Left colon (tissue), 2 donors: ENCODE measurements at regions not wholly inside any gene's neighbourhood (a gene's known extent, or its start where the extent isn't known, plus 50 kb on each side); places are given as distances from the start of the nearest gene placed in this dataset.
A peak's percentile ranks its signal among the peaks of the same experiment; 100 is the strongest.

ENCODE experiments used
- ATAC-seq: fragments of 200-7000 bp; cut with Tn5 transposase; one replicate; pipeline ENCODE4 v1.9.1; 2020; ENCODE audit warnings: mild to moderate bottlenecking, moderate library complexity
- DNase-seq, 2 donors: peaks; one replicate each; pipeline ENCODE4 v3.0.0-alpha.2; 2020
- intact Hi-C, 2 donors: fragments of 100-400 bp; cut with DNase I in 1 of 2; cut with micrococcal nuclease in 1 of 2; formaldehyde crosslinking; loops; one replicate each; pipeline versions ENCODE4 v1.11.2 to v1.14.0; 2022; cut with DNase I, micrococcal nuclease
- donor health status: DM: no; HTN: no; CAD: no.
- donor health status: DM: yes; HTN: yes; CAD: no.

DNA sequence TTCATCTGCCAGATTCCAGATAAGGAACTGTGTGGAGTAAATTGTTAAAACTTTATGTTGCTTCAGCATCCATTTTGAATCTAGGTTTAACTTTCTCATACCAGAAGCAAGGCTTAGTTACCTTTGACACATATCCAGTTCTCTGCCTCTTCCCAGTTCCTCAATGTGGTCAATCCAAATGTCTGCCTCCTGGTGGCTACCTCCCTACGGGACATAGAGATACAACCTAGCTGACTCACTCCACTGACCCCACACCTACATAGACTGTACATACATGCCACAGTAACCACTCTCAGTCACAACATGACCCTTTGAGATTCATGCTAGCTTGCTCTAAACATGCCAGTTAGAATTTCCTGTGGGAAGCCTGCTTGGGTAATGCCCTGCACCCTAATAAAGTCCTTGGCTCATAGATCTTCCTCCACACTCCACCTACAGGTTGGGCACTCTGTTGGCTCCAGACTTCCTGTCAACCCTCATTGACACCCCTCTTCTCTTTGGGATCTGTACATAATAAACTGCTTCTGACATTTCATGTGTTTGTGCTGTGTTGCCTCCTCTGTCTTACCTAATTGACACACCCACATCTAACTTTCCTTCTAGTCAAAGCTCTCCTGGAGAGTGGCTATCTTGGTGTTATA is 278.1 kb downstream of the HTR7 start:
- intact Hi-C loops: no loop called here
- no peak for DNase-seq
- ATAC-seq: no peak

DNA sequence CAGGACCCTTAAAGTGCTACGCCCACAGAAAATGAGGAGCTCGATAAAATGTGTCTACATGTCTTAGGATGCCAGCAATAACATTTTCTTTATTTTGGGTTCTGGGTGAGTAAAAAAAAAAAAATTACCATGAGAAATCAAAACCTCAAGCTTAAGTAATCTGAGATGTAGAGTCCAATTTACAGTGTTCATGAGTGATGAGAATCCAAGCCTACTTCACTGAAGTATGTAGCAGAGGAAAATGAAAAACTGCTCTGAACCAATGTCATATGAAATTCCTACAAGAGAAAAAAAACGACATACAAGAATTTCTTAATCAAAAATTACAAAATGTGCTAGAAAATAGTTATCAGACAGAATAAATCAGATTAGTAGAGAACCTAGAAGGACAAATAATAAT is 274.4 kb downstream of the HTR7 start:
- no peak for DNase-seq
- no peak for ATAC-seq
- intact Hi-C loops: no loop called here

DNA sequence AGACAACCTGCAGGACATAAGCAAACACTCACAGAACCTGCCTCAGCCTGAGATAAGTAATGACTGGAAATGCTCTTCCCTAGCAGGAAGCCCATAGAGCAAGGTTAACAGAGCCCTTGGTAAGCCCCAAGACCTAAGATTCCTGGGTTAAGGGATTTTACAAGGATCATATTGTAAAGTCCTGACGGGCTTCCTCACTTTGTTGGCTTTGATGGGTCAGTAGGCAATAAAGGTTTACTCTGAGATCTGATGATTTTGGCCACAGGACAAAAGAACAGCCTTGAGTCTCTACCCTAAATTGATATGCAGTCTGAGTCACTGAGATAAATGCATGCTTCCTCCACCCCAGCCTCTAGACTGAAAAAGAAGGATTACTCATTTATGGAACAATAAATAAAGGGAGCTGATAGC is 270.8 kb downstream of the HTR7 start:
- DNase-seq: no peak
- no peak for ATAC-seq
- intact Hi-C loops: no loop called here

GRCh38 chr10:90587561-90587960 is 270.3 kb downstream of the HTR7 start:
- DNase-seq (no peak), ATAC-seq (no peak)
- intact Hi-C loops: no loop called here

GRCh38 chr10:90588222-90588621 is 269.6 kb downstream of the HTR7 start:
- intact Hi-C loops: no loop called here
- DNase-seq (no peak), ATAC-seq (no peak)

- ATAC-seq (no peak), DNase-seq (no peak)
- intact Hi-C loops: no loop called here
These were observed 268.0 kb downstream of the HTR7 start for GRCh38 chr10:90589825-90590224.

DNA sequence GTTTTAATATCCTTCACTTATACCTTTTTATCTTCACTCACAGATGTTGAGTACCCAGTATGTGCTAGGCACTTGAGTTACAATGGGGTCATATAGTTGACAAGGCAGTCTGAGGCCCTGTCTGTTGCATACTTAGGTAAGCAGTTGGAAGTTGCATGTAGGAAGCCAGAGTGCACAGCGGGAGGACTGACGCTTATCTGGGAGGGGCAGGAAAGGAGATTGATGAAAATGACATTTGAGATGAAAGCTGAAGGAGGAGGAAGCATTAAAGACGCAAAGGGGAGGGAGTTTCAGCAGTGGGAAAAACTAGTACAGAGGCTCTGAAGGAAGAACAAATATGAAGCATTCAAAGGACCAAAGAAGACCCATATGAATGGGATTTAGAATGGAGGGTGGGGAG is 266.2 kb downstream of the HTR7 start:
- intact Hi-C loops: no loop called here
- ATAC-seq (no peak), DNase-seq (no peak)

DNA sequence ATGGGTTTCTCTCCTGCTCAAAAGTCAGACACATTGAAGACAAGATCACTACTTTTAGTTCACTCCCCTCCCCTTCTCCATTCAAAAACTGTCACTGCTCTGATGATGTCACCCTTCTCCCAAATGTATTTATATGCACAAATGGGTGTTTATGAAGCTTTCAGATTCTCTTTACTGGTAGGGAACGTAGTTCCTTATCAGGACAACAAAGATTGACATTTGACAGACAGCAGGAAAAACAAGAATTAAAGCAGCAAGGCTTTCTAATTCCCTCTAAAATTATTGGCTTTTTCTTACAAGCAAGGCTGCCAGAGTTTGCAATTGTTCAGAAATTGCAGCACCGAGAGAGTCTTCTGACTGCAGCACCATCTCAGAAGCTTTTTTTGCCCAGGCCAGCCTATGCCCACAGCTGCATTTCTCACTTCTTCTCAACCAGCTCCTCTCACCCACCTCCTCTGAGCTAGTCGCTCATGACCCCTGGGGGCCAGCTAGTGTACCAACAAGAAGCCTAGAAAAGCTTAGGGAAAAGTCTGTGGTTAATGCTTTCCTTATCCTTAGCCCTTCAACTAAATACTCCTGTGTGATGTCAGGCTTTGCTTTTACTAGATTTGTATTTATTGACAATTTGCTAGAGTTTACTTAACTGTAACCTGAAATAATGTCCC is 265.1 kb downstream of the HTR7 start:
- intact Hi-C loops: no loop called here
- peak; percentile 11 to 26 for DNase-seq
- ATAC-seq: no peak

DNA sequence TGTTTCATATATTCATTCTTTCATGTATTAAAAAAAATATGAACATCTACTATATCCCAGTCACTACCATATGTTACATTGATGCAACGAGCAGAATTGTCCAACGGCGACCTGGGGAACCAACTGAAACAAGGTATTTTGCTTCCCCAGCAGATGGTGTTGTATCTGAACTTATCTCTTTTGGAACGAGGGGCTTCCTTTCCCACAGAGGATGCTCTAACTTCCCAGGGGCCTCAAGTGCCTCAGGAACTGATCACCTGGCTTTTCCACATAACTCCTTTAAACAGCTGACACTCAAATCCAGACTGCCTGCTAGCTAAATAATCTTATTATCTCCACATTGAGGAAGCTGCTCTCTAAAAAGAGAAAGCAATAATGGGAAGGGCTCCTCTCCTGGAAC is 259.3 kb downstream of the HTR7 start:
- DNase-seq (no peak), ATAC-seq (no peak)
- intact Hi-C loops: no loop called here

DNA sequence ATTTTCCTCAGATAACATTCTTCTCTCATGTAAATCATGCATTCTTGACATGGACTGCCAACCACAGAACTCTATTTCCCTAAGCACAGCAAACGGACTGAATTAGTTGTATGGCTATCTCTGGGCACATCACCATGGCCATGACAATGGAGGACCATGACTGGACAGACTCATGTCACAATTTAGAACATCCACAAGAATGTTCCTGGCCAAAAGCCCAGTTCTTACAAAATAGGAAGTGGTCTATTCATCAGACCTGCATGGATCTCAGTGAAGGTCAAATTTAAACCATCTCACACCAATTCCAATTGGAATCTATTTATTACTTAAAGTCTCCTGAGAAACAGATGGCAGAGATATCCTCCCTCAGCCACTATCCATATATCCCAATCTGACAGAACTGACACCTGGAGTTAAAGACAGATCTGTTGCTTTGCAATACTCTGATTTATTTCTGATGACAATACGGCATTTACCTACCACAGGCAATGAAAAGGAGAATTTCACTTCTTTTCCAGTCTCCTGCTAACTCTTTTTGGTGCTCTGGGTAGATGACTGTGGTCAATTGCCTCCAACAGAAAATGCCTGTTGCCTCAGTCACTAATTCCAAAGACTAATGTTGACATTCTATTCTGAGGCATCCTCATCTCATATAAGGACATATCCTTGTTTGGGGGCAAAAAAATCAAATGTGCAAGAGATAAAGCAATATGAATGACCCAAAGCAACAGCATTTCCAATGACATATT is 254.8 kb downstream of the HTR7 start:
- DNase-seq (no peak), ATAC-seq (no peak)
- intact Hi-C loops: no loop called here

DNA sequence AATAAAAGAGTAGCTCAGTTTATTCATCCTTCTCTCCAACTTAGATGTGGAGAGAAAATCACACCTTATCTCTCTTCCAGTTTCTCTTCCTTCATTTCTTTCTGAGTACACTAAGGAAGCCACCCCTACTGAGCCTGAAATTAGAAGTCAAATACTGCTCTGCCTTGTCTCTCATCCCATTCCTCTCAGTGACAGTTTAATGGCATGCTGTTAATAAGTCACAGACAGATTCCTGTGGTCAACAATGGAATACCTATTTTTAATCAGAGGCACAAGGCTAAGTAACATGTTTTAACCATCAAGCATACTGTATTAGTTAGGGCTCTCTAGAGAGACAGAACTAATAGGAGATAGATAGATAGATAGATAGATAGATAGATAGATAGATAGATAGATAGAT is 253.2 kb downstream of the HTR7 start:
- ATAC-seq: no peak
- DNase-seq: no peak
- intact Hi-C loops: no loop called here

GRCh38 chr10:90605506-90605905 is 252.3 kb downstream of the HTR7 start:
- DNase-seq (no peak), ATAC-seq (no peak)
- intact Hi-C loops: no loop called here

GRCh38 chr10:90612276-90612675 is 245.6 kb downstream of the HTR7 start:
- intact Hi-C loops: no loop called here
- ATAC-seq: no peak
- no peak for DNase-seq

DNA sequence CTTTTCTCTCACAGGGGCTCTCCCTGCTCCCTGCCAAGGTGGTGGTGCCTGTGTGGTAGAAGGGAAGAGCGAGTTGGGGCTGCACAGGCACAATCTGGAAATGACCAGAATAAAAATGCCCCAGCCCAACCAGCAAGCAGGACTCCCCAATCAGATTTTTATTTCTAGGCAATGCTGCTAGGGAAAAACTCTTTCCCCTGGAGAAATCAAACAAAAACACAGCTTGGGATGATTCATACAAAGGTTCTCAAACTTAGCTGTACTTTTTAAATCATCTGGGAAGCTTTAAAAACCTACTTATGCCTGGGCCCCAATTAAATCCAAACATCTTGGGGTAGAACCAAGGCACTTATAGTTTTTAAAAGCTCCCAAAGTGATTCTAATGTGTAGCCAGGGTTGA is 243.2 kb downstream of the HTR7 start:
- intact Hi-C loops: no loop called here
- ATAC-seq (no peak), DNase-seq (no peak)

GRCh38 chr10:90621577-90621976 is 236.3 kb downstream of the HTR7 start:
- no peak for DNase-seq
- ATAC-seq: no peak
- intact Hi-C loops: no loop called here

DNA sequence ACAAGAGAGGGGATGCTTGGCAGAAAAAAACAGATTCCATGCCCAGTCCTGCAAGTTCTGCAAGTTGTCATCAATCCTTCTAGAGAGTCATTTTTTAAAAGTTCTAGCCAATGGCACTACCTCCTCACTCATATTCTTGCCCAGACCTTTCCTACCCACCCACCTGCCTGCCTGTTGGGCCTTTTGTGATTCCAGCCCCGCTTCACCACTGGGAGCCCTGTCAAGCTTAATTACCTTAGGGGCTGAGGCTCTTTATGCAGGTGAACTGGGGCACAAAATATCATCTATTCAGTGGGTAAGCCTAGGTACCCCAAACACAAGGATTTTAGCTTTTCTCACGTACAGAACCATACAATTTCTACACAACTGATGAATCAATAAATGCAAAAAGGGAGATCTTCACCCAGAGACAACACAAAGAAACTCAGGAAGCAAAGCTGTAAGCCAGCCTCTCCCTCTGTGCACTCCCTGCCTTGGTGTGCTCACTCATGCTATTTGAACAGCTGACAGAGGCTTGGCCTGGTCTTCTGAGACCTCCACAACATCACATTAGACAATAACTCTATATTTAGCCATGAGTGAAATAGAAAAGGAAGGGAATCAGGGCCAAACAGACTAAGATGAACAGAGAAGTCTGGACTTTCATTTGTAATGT is 222.6 kb downstream of the HTR7 start:
- intact Hi-C loops: no loop called here
- ATAC-seq (no peak), DNase-seq (no peak)

- ATAC-seq (no peak), DNase-seq (no peak)
- intact Hi-C loops: no loop called here
These were observed 217.1 kb downstream of the HTR7 start for GRCh38 chr10:90640756-90641155.

DNA sequence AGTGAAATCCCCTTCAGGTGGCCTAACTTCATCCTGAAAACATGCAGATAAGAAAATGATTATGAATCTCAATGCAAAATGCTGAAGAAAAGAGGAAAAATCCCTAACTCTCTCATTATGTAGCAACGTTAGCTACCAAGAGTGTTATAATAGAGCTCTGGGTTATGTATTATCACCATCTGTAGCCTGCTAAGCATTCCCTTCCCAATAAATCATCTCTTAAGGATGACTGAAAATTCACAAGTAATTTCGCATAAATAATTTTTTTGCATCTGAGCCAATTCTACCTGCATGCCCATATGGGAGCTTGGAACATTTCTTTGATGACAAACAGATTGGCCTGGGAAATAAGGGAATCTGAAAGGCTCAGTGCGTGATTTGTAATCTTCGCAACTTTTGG is 216.1 kb downstream of the HTR7 start:
- no peak for DNase-seq
- no peak for ATAC-seq
- intact Hi-C loops: no loop called here

DNA sequence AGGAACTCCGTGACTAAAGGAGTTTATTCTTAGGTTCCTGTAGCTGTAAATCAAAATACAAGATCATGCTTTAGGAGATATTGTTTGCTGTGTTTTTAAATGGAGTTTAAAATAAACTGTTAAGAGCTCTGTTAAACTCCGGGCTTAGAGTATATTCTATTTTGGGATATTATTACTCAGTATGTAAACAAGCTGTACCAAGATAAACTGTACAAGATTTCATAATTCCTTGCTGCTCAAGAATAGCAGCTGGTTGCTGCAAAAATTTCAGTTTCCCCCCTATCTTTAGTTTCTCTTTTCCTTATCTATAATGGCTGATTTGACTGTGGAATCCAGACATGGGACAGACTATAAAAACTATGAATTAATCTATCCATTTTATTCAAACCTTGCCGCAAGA is 215.7 kb downstream of the HTR7 start:
- intact Hi-C loops: no loop called here
- ATAC-seq: no peak
- DNase-seq: no peak

GRCh38 chr10:90642650-90643049 is 215.2 kb downstream of the HTR7 start:
- ATAC-seq (no peak), DNase-seq (no peak)
- intact Hi-C loops: no loop called here
